ENCODE measurements at regions not wholly inside any gene's neighbourhood (a gene's known extent, or its start where the extent isn't known, plus 50 kb on each side); places are given as distances from the start of the nearest gene placed in this dataset.

DNA sequence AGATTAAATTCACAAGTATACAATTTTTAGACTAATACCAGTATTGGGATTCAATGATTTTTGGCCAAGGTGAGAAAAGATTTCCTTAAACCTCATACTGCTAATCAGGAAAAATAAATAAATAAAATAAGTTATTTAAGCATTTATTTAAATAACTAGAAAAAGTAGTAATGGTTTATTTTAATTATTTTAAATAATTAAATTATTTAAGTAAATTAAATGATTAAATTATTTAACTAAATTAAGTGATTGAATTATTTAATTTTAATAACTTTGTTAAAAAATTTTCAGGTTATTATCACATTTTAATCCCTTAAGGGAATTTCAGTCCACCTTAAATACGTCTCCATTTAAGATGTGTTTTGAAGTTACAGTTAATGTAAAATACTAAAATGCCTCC, 1831.5 kb upstream of the MIR17HG start:
- TF ChIP-seq CTCF (IDR thresholded peaks at IDR 0.05) = no peak
- TF ChIP-seq POLR2A (IDR thresholded peaks at IDR 0.05) = no peak
- no peak for TF ChIP-seq POLR2AphosphoS5 (IDR thresholded peaks at IDR 0.05; ENCODE audit: insufficient read depth in 1 of 2, low read depth in 1 of 2)

Measured in vagina (tissue), 2 donors.